EL (cell line): ENCODE measurements at regions not wholly inside any gene's neighbourhood (a gene's known extent, or its start where the extent isn't known, plus 50 kb on each side); places are given as distances from the start of the nearest gene placed in this dataset.

Source experiments
- DNase-seq: peaks from one replicate; pipeline ENCODE4 v3.0.0-alpha.2; 2016

DNA sequence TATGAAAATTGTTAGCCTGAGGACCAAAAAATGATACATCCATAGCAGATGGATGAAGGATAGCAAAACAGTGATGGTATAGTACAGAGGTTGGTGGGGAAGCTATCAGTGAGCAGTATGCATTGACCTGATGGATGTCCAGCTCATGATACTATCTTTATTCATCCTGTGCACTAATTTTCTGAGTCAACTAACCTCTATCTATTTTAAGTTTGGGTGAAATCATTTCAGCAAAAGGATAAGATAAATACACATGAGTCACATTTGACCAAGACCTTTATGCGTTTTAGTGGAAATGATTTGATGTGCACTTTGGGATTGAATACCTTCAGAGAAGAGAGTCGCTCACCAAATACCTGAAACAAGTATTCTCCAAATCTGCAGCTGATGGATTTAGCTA is 351.0 kb upstream of the NR3C2 start:
- DNase-seq, result no peak

GRCh38 chr4:148790691-148791090 is 348.5 kb upstream of the NR3C2 start:
- DNase-seq, result no peak

GRCh38 chr4:148790246-148790645 is 348.0 kb upstream of the NR3C2 start:
- DNase-seq, result no peak

- no peak for DNase-seq
Observed at GRCh38 chr4:148787831-148788477, 345.7 kb upstream of the NR3C2 start.

DNA sequence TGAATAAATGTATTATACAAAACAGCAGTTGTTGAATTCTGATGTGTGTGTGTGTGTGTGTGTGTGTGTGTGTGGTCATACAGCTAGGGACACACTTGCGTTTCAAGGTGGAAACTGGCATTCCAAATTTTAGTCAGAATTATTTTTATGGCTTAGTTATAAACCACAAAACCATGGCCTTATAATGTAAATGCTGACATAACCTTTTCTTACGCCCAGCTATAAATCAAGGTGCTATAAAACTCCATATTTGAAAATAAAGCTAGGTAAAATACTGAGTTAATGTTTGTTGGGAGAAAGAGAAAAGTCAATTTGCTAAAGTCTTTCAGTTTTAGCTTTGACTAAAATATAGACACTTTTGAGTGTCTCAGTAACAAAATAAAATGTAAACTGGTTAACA is 345.1 kb upstream of the NR3C2 start:
- no peak for DNase-seq

GRCh38 chr4:148786699-148787098 is 344.5 kb upstream of the NR3C2 start:
- no peak for DNase-seq

- no peak for DNase-seq
Observed at GRCh38 chr4:148782284-148782683, 340.1 kb upstream of the NR3C2 start.

DNA sequence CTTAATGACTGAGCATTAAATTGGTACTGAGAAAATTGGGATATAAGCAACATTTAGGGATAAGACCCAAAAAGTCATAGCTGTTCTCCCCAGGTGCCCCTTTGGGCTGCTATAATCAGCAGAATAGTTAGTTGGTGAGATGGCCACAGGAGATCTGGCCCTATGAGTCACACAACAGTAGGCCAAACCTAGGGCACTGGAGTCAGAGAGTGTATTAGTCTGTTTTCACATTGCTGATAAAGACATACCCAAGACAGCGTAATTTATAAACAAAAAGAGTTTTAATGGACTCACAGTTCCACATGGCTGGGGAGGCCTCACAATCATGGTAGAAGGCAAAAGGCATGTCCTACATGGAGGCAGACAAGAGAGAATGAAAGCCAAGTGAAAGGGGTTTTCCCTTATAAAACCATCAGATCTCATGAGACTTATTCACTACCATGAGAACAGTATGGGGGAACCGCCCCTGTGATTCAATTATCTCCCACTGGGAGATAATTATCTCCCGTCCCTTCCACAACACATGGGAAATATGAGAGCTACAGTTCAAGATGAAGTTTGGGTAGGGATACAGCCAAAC is 338.3 kb upstream of the NR3C2 start:
- DNase-seq, result no peak

- DNase-seq, result no peak
Observed at GRCh38 chr4:148779771-148780170, 337.6 kb upstream of the NR3C2 start.

- DNase-seq, result no peak
Observed at GRCh38 chr4:148778980-148779675, 336.9 kb upstream of the NR3C2 start.

DNA sequence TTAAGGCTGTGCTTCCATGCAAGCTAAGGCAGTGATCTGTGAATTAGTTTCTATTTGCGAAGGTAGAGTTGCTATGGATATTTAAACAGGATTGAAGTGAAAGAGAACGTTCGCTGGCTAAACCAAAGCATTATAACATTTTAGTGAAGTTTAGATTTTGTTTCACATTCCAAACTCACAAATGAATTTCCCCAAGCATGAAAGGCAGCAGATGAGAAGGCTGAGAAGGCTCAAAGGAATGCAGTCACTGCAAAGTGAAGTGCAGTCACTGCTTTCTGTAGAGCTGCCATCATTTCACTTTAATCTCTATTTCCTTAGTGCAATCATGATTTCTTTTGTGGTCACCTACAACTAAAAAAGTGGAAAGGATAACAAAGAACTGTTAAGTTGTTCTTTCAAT is 334.7 kb upstream of the NR3C2 start:
- DNase-seq, result peak; percentile 25

GRCh38 chr4:148774134-148774533 is 331.9 kb upstream of the NR3C2 start:
- DNase-seq, result no peak

DNA sequence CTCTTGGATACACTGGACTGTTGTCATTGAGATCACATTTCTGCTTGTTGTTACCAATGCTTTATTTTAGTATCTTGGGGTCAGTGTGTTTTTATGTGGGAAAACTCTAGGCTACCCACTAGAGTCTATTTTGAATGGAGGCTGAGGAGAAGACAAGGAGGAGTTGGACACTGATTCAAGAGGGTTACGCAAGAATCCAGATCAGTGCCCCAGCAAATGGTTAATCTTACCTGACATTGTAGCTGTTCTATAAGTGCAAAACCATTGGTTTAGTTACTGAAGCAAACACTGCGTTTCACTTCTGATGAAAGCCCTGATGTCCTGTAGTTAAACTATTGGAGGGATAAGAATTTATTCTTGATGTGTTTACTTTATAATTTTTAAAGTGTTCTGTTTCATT is 331.1 kb upstream of the NR3C2 start:
- DNase-seq, result no peak

GRCh38 chr4:148770848-148771247 is 328.6 kb upstream of the NR3C2 start:
- no peak for DNase-seq

- DNase-seq, result no peak
Observed at GRCh38 chr4:148770377-148770776, 328.2 kb upstream of the NR3C2 start.

DNA sequence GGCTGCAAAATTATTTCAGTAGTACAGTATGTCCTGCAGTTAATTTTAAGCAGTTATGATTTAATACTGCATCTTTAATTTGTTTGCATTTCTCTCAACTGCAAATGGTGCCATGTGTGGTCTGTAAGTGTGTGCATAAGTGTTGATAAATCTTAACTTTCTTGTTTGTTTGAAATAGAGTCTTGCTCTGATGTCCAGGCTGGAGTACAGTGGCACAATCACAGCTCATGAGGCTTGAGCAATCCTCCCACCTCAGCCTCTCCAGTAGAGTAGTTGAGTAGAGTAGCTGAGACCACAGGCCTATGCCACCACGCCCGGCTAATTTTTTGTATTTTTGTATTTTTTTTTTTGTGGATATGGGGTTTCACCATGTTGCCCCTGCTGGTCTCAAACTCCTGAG is 322.5 kb upstream of the NR3C2 start:
- DNase-seq, result no peak

- no peak for DNase-seq
Observed at GRCh38 chr4:148757171-148757570, 315.0 kb upstream of the NR3C2 start.

GRCh38 chr4:148749403-148749802 is 307.2 kb upstream of the NR3C2 start:
- DNase-seq, result no peak

DNA sequence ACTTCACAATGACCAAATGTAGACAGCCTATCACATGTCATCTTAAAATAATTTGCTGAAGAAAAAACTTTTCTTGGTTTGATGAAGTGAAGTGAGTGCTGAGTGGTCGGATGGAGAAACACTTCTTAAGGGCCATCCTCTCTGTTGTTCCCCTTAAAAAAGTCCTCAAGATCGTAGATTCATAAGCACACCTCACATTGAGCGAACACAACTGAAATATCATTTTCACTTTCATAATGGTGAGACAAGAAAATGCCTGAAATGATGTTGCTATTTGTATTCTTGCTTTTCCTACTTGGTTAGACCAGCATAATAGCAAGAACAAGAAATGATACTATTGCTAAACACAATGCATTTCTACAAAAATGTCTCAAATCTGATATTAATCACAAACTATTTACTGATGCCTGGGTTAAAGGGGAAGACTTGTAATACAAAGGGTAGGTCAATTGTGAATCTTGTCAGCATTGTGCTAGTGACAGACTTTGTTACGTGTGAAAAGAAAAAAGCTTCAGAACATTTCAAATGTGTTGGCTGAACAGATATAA is 305.6 kb upstream of the NR3C2 start:
- no peak for DNase-seq

DNA sequence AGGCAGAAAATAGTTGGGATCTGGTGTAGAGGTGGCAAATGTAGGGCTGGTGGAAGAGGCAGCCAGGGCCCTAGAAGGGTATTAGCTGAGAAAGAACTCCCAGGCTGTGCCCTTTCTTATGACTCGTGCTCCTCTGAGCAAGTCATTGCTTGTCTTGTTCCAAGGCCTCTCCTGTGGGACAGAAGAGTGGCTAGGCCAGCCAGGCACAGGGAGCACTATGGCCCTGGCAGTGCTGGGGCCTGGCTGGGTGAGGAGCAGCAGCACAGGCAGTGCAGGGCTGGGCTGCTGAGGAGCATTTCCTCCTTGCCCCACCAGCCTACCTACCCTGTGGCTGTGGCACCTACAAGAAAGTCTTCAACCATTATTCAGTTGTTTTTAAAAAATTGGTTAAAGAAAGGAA is 298.5 kb upstream of the NR3C2 start:
- DNase-seq, result no peak

- DNase-seq, result no peak
Observed at GRCh38 chr4:148737061-148737770, 295.0 kb upstream of the NR3C2 start.

- DNase-seq, result no peak
Observed at GRCh38 chr4:148735432-148736155, 293.4 kb upstream of the NR3C2 start.

DNA sequence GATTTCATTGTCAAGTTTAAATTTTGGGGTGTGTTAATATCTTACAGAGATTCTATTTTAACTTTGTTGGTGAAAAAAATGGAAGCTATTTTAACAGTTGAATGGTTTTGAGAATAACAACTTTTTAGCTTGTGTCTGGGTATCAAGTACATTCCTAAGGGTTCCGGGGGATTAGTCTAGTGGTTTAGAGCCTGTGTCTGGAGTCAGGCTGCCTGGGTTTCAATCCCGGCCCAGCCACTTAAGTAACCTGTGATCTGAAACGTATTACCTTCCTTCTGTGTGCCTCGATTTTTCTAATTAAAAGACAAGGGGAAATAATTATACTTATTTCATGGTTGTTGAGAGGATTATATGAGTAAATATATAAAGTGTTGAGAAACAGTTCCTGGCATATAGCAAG is 288.6 kb upstream of the NR3C2 start:
- DNase-seq, result no peak
